ENCODE measurements at regions not wholly inside any gene's neighbourhood (a gene's known extent, or its start where the extent isn't known, plus 50 kb on each side); places are given as distances from the start of the nearest gene placed in this dataset.

DNA sequence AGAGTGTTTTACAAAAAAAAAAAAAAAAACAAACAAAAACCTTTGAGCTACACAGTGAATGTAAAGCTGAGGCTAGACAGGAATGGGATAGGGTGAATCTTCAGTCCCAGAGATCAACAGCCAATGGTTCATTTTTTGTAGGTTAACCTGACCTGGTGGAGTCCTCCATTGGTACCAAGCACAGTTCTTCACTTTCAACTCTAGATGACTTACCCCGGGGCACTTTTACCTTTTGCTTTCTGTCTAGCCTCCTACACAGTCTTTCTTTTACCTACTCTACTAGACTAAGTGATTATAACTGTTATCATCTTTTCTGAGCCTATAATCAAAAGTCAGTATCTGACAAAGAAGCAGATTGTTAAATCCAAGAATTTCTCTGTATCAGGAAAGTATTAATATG is 50.9 kb downstream of the ANXA2R start:
- TF ChIP-seq CTCF (IDR thresholded peaks at IDR 0.05) (no peak), POLR2A (IDR thresholded peaks at IDR 0.05) (no peak)
